Keratinocyte (primary cell): ENCODE measurements at regions not wholly inside any gene's neighbourhood (a gene's known extent, or its start where the extent isn't known, plus 50 kb on each side); places are given as distances from the start of the nearest gene placed in this dataset.

ENCODE experiments used
- DNase-seq: peaks from one replicate; pipeline ENCODE4 v3.0.0-alpha.2; 2011; ENCODE audit warnings: low read depth, missing footprints, low spot score
- FAIRE-seq: peaks from 2 replicates; lab custom pipeline; 2011; peaks lifted over from hg19 to GRCh38; lab: Jason Lieb, UNC
- H2AFZ ChIP-seq: 2 replicates; pipeline ENCODE4 v1.6.0; 2012; ENCODE audit warnings: low read length, control low read depth, inconsistent platforms; ENCODE audit not compliant: control insufficient read depth
- H3K27ac ChIP-seq: 2 replicates; pipeline ENCODE4 v1.5.1; 2011; ENCODE audit warnings: low read length; ENCODE audit not compliant: control insufficient read depth, insufficient read depth
- H3K27me3 ChIP-seq: 3 replicates; pipeline ENCODE4 v1.6.0; 2011; ENCODE audit warnings: low read length; ENCODE audit not compliant: control insufficient read depth, insufficient read depth; ENCODE audit errors: extremely low read depth
- H3K36me3 ChIP-seq, 2 experiments: 2 replicates in 1 of 2; 3 replicates in 1 of 2; pipeline ENCODE4 v1.5.1; 2011; ENCODE audit warnings: low read length in 2 of 2, mild to moderate bottlenecking in 1 of 2; ENCODE audit not compliant: control insufficient read depth in 2 of 2, insufficient read depth in 2 of 2; ENCODE audit errors: extremely low read depth in 1 of 2
- H3K4me1 ChIP-seq: 3 replicates; pipeline ENCODE4 v1.5.1; 2011; ENCODE audit warnings: low read length; ENCODE audit not compliant: control insufficient read depth, insufficient read depth; ENCODE audit errors: extremely low read depth
- H3K4me2 ChIP-seq: 3 replicates; pipeline ENCODE4 v1.6.0; 2011; ENCODE audit warnings: low read depth, low read length; ENCODE audit not compliant: control insufficient read depth, insufficient read depth; ENCODE audit errors: extremely low read depth
- H3K4me3 ChIP-seq, 3 experiments: fragments of 200-600 bp in 1 of 3; sonication (generic) in 1 of 3; 2 replicates in 2 of 3; 3 replicates in 1 of 3; pipeline ENCODE4 v1.5.1; 2011 to 2016; ENCODE audit warnings: low read length in 3 of 3, mild to moderate bottlenecking in 3 of 3, control low read depth in 2 of 3, inconsistent platforms in 1 of 3, low read depth in 1 of 3, mixed read lengths in 1 of 3, mixed run types in 1 of 3, moderate library complexity in 1 of 3; ENCODE audit not compliant: control insufficient read depth in 2 of 3, insufficient read depth in 2 of 3; ENCODE audit errors: extremely low read depth in 1 of 3
- H3K79me2 ChIP-seq: 2 replicates; pipeline ENCODE4 v1.6.0; 2012; ENCODE audit warnings: low read length; ENCODE audit not compliant: control insufficient read depth, insufficient read depth
- H3K9ac ChIP-seq: 3 replicates; pipeline ENCODE4 v1.6.0; 2011; ENCODE audit warnings: low read length; ENCODE audit not compliant: control insufficient read depth, insufficient read depth; ENCODE audit errors: extremely low read depth
- H3K9me1 ChIP-seq: 3 replicates; pipeline ENCODE4 v1.6.0; 2011; ENCODE audit warnings: low read length; ENCODE audit not compliant: control insufficient read depth, insufficient read depth; ENCODE audit errors: extremely low read depth
- H3K9me3 ChIP-seq: 2 replicates; pipeline ENCODE4 v1.5.1; 2012; ENCODE audit warnings: low read depth, low read length; ENCODE audit not compliant: control insufficient read depth
- H4K20me1 ChIP-seq: 3 replicates; pipeline ENCODE4 v1.6.0; 2011; ENCODE audit warnings: low read length; ENCODE audit not compliant: control insufficient read depth, insufficient read depth; ENCODE audit errors: extremely low read depth
- EZH2 ChIP-seq: IDR thresholded peaks from one replicate; pipeline ENCODE4 v1.6.1; 2012; ENCODE audit warnings: inconsistent platforms, mild to moderate bottlenecking, low read length, moderate library complexity
- dilution Hi-C: fragments of 300-500 bp; cut with MboI; formaldehyde crosslinking; loops from one replicate; pipeline ENCODE4 v1.7.0; 2020; ENCODE audit warnings: low sequenced_read_pairs; ENCODE audit not compliant: extremely low pct_ligation_motif_present
- TF ChIP-seq, protein P1 (sequence below), 3 experiments: IDR thresholded peaks in 1 of 3; conservative IDR thresholded peaks in 1 of 3; optimal IDR thresholded peaks in 1 of 3; 2 replicates in 2 of 3; 3 replicates in 1 of 3; pipeline versions ENCODE3 to v1.5.1; 2011; ENCODE audit warnings: low read length in 3 of 3, mild to moderate bottlenecking in 3 of 3, moderate library complexity in 2 of 3, control low read depth in 1 of 3, inconsistent platforms in 1 of 3; ENCODE audit not compliant: insufficient read depth in 2 of 3; ENCODE audit errors: extremely low read depth in 1 of 3

DNA sequence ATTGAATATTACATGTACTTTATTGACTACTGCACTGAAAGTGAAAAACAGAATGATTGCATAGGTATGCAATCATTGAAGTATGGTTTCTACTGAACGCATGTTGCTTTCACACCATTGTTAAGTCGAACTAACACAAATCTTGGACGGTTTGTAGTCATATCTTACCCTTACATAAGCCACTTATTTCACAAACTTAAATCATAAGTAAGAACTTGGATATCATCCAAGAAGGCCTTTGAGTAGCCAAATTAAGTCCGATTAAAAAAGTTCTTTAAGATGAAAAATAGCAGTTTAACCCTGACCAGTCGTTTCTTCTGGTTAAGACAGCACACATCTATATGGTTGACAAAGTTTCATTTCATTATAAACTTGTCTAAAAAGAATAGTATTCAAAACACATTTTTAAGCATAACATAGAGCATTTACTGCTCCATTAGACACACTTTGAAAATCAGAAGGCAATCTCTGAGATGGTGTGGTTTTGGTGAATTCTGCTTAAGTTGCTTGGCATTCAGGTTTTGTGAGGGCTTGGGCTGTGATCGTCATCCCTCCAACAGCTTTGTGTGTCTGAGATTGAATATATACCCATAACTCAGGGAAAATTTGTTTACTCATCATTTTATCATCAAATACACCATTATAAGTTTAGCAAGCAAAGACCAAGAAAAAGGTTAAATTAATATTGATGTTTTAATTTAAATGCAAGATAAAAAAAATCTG lies 92.2 kb downstream of the NFKBIZ start:
- no peaks in the 10 kb centered on the region for H3K9me3 ChIP-seq
- no peak overlapping the region for H3K9ac ChIP-seq
- DNase-seq (no peak), FAIRE-seq (no peak)
- no peaks in the 10 kb centered on the region for H3K36me3 ChIP-seq
- dilution Hi-C loops, result no loop called here
- no peak for TF ChIP-seq EZH2
- TF ChIP-seq, protein P1, sequence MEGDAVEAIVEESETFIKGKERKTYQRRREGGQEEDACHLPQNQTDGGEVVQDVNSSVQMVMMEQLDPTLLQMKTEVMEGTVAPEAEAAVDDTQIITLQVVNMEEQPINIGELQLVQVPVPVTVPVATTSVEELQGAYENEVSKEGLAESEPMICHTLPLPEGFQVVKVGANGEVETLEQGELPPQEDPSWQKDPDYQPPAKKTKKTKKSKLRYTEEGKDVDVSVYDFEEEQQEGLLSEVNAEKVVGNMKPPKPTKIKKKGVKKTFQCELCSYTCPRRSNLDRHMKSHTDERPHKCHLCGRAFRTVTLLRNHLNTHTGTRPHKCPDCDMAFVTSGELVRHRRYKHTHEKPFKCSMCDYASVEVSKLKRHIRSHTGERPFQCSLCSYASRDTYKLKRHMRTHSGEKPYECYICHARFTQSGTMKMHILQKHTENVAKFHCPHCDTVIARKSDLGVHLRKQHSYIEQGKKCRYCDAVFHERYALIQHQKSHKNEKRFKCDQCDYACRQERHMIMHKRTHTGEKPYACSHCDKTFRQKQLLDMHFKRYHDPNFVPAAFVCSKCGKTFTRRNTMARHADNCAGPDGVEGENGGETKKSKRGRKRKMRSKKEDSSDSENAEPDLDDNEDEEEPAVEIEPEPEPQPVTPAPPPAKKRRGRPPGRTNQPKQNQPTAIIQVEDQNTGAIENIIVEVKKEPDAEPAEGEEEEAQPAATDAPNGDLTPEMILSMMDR (optimal IDR thresholded peaks at IDR 0.05 in 1 of 3, IDR thresholded peaks at IDR 0.05 in 1 of 3, conservative IDR thresholded peaks at IDR 0.05 in 1 of 3; ENCODE audit: extremely low read depth in 1 of 3, insufficient read depth in 2 of 3, low read length in 3 of 3), result no peak
- H3K4me3 ChIP-seq, result no peak overlapping the region
- H3K79me2 ChIP-seq, result no peaks in the 10 kb centered on the region
- no peaks in the 10 kb centered on the region for H3K9me1 ChIP-seq
- H3K4me2 ChIP-seq, result no peak overlapping the region
- peaks cover 26% of the 10 kb centered on the region for H3K4me1 ChIP-seq
- H3K27me3 ChIP-seq, result no peaks in the 10 kb centered on the region
- H3K27ac ChIP-seq, result no peak overlapping the region
- H2AFZ ChIP-seq, result no peak overlapping the region
- no peaks in the 10 kb centered on the region for H4K20me1 ChIP-seq

DNA sequence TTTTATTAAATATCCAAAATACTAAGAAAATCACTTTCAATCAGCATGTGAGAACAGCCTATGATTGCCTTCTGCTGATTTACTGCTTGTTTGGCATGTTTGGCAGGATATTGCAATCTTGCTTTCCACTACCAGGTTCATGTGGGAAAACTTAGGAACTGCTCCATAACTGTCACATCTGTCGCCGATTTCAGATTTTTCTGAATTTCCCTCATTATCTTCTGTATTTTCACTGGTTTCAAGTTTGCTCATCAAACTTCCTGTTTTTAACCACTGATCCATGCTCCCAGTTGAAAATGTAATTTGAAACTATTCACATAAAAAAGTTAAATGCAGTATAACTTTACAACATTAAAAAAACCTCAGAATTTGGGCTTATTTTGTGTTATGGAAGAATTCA lies 93.0 kb downstream of the NFKBIZ start:
- no peak overlapping the region for H3K9ac ChIP-seq
- no peak overlapping the region for H3K27ac ChIP-seq
- H3K9me1 ChIP-seq, result no peaks in the 10 kb centered on the region

More for the DNA sequence above, 93.0 kb downstream of the NFKBIZ start:
- Histone ChIP-seq H3K27me3 (no peaks in the 10 kb centered on the region), H2AFZ (peak overlapping the region; percentile 72), H3K4me2 (no peak overlapping the region), H3K79me2 (no peaks in the 10 kb centered on the region), H4K20me1 (no peaks in the 10 kb centered on the region), H3K4me3 (no peak overlapping the region), H3K9me3 (no peaks in the 10 kb centered on the region), H3K36me3 (no peaks in the 10 kb centered on the region), H3K4me1 (peaks cover 18% of the 10 kb centered on the region)
- TF ChIP-seq EZH2, result no peak
- TF ChIP-seq, protein P1 (optimal IDR thresholded peaks at IDR 0.05 in 1 of 3, IDR thresholded peaks at IDR 0.05 in 1 of 3, conservative IDR thresholded peaks at IDR 0.05 in 1 of 3; ENCODE audit: extremely low read depth in 1 of 3, insufficient read depth in 2 of 3, low read length in 3 of 3), result no peak
- dilution Hi-C loops, result no loop called here
- FAIRE-seq (peak; percentile 69), DNase-seq (no peak)
